WTC11 (cell line): ENCODE measurements at regions not wholly inside any gene's neighbourhood (a gene's known extent, or its start where the extent isn't known, plus 50 kb on each side); places are given as distances from the start of the nearest gene placed in this dataset.

Experiments used
- ATF3 ChIP-seq: sonication (generic); formaldehyde crosslinking; conservative IDR thresholded peaks from 2 replicates; pipeline ENCODE4 v1.8.1; 2022; ENCODE audit warnings: mild to moderate bottlenecking, missing genetic modification reagents
- CBFB ChIP-seq: sonication (generic); formaldehyde crosslinking; IDR thresholded peaks from 2 replicates; pipeline ENCODE4 v1.8.1; 2022; ENCODE audit warnings: mild to moderate bottlenecking, low read depth, missing genetic modification reagents
- CTCF ChIP-seq: fragments of 200-600 bp; IDR thresholded peaks from 2 replicates; pipeline ENCODE4 v1.8.0; 2022; ENCODE audit warnings: antibody characterized with exemption
- ELF4 ChIP-seq: sonication (generic); formaldehyde crosslinking; IDR thresholded peaks from 2 replicates; pipeline ENCODE4 v1.8.1; 2022; ENCODE audit warnings: low read depth, mild to moderate bottlenecking, moderate library complexity, missing genetic modification reagents
- ZBTB43 ChIP-seq: sonication (generic); formaldehyde crosslinking; IDR thresholded peaks from 2 replicates; pipeline ENCODE4 v1.8.1; 2023; ENCODE audit warnings: mild to moderate bottlenecking, missing genetic modification reagents
- ZNF281 ChIP-seq: sonication (generic); formaldehyde crosslinking; IDR thresholded peaks from 2 replicates; pipeline ENCODE4 v1.8.0; 2023; ENCODE audit warnings: mild to moderate bottlenecking, missing genetic modification reagents

- TF ChIP-seq CTCF, result no peak
- no peak for TF ChIP-seq CBFB (CRISPR knock-in tag)
- no peak for TF ChIP-seq ELF4 (CRISPR knock-in tag)
- no peak for TF ChIP-seq ZBTB43
- no peak for TF ChIP-seq ZNF281 (CRISPR knock-in tag)
- no peak for TF ChIP-seq ATF3 (CRISPR knock-in tag)
Observed at GRCh38 chr16:14360326-14361037, 269.6 kb downstream of the PARN start.
